ENCODE measurements at regions not wholly inside any gene's neighbourhood (a gene's known extent, or its start where the extent isn't known, plus 50 kb on each side); places are given as distances from the start of the nearest gene placed in this dataset.

DNA sequence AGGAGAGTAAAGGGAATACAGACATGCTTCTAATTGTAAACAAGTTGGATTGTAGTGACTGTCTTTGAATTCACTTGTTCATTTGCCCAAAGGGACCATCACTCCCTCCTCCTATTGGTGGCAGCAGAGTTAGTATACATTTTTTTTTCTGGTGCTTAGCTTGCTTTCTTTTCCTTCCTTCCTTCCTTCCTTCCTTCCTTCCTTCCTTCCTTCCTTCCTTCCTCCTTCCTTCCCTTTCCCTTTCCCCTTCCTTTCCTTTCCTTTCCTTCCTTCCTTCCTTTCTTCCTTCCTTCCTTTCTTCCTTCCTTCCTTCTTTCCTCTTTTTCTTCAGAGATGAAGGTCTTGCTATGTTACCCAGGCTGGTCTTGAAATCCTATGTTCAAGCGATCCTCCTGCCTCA, 94.8 kb upstream of the ATP6AP2 start:
- no peak for TF ChIP-seq POLR2AphosphoS5 (IDR thresholded peaks at IDR 0.05; ENCODE audit: low read depth)
- TF ChIP-seq GABPA (IDR thresholded peaks at IDR 0.05; ENCODE audit: low read depth), result no peak
- TF ChIP-seq, protein P1, sequence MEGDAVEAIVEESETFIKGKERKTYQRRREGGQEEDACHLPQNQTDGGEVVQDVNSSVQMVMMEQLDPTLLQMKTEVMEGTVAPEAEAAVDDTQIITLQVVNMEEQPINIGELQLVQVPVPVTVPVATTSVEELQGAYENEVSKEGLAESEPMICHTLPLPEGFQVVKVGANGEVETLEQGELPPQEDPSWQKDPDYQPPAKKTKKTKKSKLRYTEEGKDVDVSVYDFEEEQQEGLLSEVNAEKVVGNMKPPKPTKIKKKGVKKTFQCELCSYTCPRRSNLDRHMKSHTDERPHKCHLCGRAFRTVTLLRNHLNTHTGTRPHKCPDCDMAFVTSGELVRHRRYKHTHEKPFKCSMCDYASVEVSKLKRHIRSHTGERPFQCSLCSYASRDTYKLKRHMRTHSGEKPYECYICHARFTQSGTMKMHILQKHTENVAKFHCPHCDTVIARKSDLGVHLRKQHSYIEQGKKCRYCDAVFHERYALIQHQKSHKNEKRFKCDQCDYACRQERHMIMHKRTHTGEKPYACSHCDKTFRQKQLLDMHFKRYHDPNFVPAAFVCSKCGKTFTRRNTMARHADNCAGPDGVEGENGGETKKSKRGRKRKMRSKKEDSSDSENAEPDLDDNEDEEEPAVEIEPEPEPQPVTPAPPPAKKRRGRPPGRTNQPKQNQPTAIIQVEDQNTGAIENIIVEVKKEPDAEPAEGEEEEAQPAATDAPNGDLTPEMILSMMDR (IDR thresholded peaks at IDR 0.05; ENCODE audit: insufficient read depth, low read length), result no peak
- TF ChIP-seq, protein P2, sequence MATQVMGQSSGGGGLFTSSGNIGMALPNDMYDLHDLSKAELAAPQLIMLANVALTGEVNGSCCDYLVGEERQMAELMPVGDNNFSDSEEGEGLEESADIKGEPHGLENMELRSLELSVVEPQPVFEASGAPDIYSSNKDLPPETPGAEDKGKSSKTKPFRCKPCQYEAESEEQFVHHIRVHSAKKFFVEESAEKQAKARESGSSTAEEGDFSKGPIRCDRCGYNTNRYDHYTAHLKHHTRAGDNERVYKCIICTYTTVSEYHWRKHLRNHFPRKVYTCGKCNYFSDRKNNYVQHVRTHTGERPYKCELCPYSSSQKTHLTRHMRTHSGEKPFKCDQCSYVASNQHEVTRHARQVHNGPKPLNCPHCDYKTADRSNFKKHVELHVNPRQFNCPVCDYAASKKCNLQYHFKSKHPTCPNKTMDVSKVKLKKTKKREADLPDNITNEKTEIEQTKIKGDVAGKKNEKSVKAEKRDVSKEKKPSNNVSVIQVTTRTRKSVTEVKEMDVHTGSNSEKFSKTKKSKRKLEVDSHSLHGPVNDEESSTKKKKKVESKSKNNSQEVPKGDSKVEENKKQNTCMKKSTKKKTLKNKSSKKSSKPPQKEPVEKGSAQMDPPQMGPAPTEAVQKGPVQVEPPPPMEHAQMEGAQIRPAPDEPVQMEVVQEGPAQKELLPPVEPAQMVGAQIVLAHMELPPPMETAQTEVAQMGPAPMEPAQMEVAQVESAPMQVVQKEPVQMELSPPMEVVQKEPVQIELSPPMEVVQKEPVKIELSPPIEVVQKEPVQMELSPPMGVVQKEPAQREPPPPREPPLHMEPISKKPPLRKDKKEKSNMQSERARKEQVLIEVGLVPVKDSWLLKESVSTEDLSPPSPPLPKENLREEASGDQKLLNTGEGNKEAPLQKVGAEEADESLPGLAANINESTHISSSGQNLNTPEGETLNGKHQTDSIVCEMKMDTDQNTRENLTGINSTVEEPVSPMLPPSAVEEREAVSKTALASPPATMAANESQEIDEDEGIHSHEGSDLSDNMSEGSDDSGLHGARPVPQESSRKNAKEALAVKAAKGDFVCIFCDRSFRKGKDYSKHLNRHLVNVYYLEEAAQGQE (IDR thresholded peaks at IDR 0.05; ENCODE audit: insufficient replicate concordance, low read depth), result no peak
- no peak for TF ChIP-seq SPI1 (IDR thresholded peaks at IDR 0.05; ENCODE audit: borderline replicate concordance, low read depth)
- H3K27me3 ChIP-seq (ENCODE audit: insufficient read depth, poor library complexity, severe bottlenecking), result no peaks in the 10 kb centered on the region
- no peak overlapping the region for H3K4me3 ChIP-seq (replicated peaks; ENCODE audit: insufficient read depth, low read length)
- no peak for DNase-seq (ENCODE audit: low read depth in 1 of 2, low spot score in 1 of 2)
- no peak overlapping the region for H3K27ac ChIP-seq (replicated peaks)

DNA sequence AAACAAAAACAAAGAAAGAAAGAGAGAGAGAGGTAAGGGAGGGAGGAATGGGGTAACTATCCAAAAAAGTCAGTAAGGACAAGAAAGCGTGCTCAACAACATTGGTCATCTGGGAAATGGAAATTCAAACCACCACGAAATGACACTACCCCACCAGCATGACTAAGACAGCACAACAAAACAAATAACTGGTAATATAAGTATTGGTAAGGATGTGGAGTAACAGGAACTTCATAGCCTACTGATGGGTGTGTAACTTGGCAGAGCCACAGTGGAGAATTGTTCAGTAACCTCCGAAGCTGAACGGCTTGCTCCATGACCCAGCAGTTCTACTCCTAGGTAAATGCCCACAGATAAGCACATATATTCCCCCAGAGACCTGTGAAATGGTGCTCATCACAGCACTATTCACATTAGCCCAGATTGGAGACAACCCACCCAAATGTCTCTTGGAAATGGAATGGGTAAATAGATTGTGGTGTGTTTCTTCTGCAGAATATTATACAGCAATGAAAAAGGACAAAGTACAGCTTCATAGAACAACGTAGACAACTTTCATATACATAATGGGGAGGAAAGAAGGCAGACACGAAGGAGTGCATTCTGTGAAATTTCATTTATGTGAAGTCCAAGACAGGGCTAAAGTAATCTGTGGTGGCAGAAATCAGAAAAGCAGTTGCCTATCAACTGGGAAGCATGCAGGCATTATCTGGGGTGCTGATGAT, 95.5 kb upstream of the ATP6AP2 start:
- no peak for DNase-seq (ENCODE audit: low read depth in 1 of 2, low spot score in 1 of 2)
- no peak overlapping the region for H3K4me3 ChIP-seq (replicated peaks; ENCODE audit: insufficient read depth, low read length)
- no peak overlapping the region for H3K27ac ChIP-seq (replicated peaks)
- TF ChIP-seq, protein P1 (IDR thresholded peaks at IDR 0.05; ENCODE audit: insufficient read depth, low read length), result no peak
- no peak for TF ChIP-seq SPI1 (IDR thresholded peaks at IDR 0.05; ENCODE audit: borderline replicate concordance, low read depth)
- no peak for TF ChIP-seq POLR2AphosphoS5 (IDR thresholded peaks at IDR 0.05; ENCODE audit: low read depth)
- TF ChIP-seq, protein P2 (IDR thresholded peaks at IDR 0.05; ENCODE audit: insufficient replicate concordance, low read depth), result no peak
- TF ChIP-seq GABPA (IDR thresholded peaks at IDR 0.05; ENCODE audit: low read depth), result no peak
- H3K27me3 ChIP-seq (ENCODE audit: insufficient read depth, poor library complexity, severe bottlenecking), result no peaks in the 10 kb centered on the region

DNA sequence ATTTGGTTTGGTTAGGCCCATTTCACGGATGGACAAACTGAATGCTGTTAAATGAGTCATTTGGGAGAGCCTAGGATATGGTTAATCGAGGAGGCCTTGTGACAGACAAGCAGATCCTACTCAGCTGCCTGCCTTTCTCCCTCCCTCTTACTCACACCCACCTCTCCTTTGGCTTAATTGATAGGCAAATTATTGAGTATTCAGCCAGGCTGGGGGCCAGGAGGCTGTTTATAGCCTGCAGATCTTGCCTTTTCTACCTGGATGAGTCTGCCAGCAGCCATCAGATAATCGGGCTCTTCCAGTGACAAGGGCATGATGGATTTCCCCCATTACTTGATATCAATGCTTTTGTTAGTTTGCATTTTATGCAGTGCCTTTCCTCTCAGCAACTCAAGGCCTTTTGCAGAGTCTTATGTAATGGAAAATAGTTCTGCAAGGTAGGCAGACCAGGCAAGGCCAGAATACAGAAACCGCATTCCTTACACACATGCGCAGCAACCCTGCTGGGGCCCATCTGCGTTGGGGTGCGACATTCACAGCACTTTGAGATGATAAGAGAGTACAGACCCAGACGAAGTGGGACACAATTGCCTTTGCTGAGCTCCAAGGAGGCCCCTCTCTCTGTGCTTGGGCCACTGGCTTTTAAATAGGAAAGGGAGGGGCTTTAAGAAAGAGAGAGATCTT, 96.2 kb upstream of the ATP6AP2 start:
- no peak for TF ChIP-seq POLR2AphosphoS5 (IDR thresholded peaks at IDR 0.05; ENCODE audit: low read depth)
- TF ChIP-seq SPI1 (IDR thresholded peaks at IDR 0.05; ENCODE audit: borderline replicate concordance, low read depth), result no peak
- TF ChIP-seq GABPA (IDR thresholded peaks at IDR 0.05; ENCODE audit: low read depth), result no peak
- TF ChIP-seq, protein P2 (IDR thresholded peaks at IDR 0.05; ENCODE audit: insufficient replicate concordance, low read depth), result no peak
- TF ChIP-seq, protein P1 (IDR thresholded peaks at IDR 0.05; ENCODE audit: insufficient read depth, low read length), result no peak
- Histone ChIP-seq H3K4me3 (replicated peaks; ENCODE audit: insufficient read depth, low read length) (no peak overlapping the region), H3K27me3 (ENCODE audit: insufficient read depth, poor library complexity, severe bottlenecking) (no peaks in the 10 kb centered on the region), H3K27ac (replicated peaks) (no peak overlapping the region)
- DNase-seq (ENCODE audit: low read depth in 1 of 2, low spot score in 1 of 2), result no peak
